Peyer's patch (tissue), 4 donors: ENCODE measurements at regions not wholly inside any gene's neighbourhood (a gene's known extent, or its start where the extent isn't known, plus 50 kb on each side); places are given as distances from the start of the nearest gene placed in this dataset.

Experiments used
- DNase-seq, 3 donors: peaks; one replicate each; pipeline ENCODE4 v3.0.0-alpha.2; 2017 to 2019
- H3K27ac ChIP-seq, 4 donors: fragments of 200-600 bp; sonication (generic); one replicate each; pipeline ENCODE4 v1.5.1; 2016 to 2019
- H3K27me3 ChIP-seq, 2 donors: fragments of 200-600 bp; sonication (generic); one replicate each; pipeline ENCODE4 v1.5.1; 2019
- H3K36me3 ChIP-seq, 3 donors: fragments of 200-600 bp; sonication (generic); one replicate each; pipeline ENCODE4 v1.5.1; 2016 to 2019
- H3K4me1 ChIP-seq, 4 donors: fragments of 200-600 bp; sonication (generic); one replicate each; pipeline ENCODE4 v1.5.1; 2016 to 2019
- H3K4me3 ChIP-seq, 4 donors: fragments of 200-600 bp; sonication (generic); 1 replicate in 3 of 4; 2 replicates in 1 of 4; pipeline ENCODE4 v1.5.1; 2016 to 2019; ENCODE audit warnings: mild to moderate bottlenecking in 1 of 4
- H3K9me3 ChIP-seq, 4 donors: fragments of 200-600 bp; sonication (generic); one replicate each; pipeline ENCODE4 v1.5.1; 2016 to 2019; ENCODE audit warnings: mild to moderate bottlenecking in 1 of 4
- POLR2A ChIP-seq, 2 donors: fragments of 450-650 bp; IDR thresholded peaks; one replicate each; pipeline ENCODE4 v1.5.1; 2017; ENCODE audit warnings: antibody characterized with exemption in 2 of 2, mild to moderate bottlenecking in 2 of 2, moderate library complexity in 2 of 2
- TF ChIP-seq, protein P1 (sequence below), 6 experiments: fragments of 450-650 bp in 4 of 6; fragments of 200-600 bp in 2 of 6; sonication (generic) in 1 of 6; IDR thresholded peaks; one replicate each; pipeline ENCODE4 v1.5.1; 2017 to 2019; ENCODE audit warnings: antibody characterized with exemption in 6 of 6, mild to moderate bottlenecking in 3 of 6, moderate library complexity in 1 of 6

DNA sequence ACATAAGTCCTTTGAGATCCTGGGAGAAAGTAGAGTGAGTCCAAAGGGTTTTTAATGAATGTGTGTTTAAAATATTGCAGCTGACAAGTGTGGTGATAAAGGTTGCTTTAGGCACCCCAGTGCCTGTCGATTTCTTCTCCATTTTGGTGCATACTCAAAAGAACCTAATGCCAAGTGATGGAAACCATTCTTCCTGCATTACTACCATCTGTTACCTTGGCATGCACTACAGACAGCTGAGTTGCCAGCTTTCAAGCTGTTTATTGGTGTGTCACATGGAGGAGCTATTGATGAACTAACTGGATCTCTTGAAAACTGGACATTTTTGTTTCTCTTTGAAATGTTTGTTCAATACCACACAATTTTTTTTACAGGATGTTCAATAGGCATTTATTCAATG, 350.0 kb downstream of the AKAIN1 start:
- no peak for DNase-seq
- Histone ChIP-seq H3K27me3 (no peaks in the 10 kb centered on the region), H3K4me3 (no peak overlapping the region), H3K27ac (no peak overlapping the region), H3K4me1 (no peaks in the 10 kb centered on the region), H3K9me3 (no peaks in the 10 kb centered on the region), H3K36me3 (no peaks in the 10 kb centered on the region)
- TF ChIP-seq POLR2A (IDR thresholded peaks at IDR 0.05), result no peak
- TF ChIP-seq, protein P1, sequence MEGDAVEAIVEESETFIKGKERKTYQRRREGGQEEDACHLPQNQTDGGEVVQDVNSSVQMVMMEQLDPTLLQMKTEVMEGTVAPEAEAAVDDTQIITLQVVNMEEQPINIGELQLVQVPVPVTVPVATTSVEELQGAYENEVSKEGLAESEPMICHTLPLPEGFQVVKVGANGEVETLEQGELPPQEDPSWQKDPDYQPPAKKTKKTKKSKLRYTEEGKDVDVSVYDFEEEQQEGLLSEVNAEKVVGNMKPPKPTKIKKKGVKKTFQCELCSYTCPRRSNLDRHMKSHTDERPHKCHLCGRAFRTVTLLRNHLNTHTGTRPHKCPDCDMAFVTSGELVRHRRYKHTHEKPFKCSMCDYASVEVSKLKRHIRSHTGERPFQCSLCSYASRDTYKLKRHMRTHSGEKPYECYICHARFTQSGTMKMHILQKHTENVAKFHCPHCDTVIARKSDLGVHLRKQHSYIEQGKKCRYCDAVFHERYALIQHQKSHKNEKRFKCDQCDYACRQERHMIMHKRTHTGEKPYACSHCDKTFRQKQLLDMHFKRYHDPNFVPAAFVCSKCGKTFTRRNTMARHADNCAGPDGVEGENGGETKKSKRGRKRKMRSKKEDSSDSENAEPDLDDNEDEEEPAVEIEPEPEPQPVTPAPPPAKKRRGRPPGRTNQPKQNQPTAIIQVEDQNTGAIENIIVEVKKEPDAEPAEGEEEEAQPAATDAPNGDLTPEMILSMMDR (IDR thresholded peaks at IDR 0.05), result no peak

GRCh38 chr18:4844320-4844719, 352.7 kb downstream of the AKAIN1 start:
- Histone ChIP-seq H3K4me1 (no peaks in the 10 kb centered on the region), H3K27ac (no peak overlapping the region), H3K36me3 (no peaks in the 10 kb centered on the region), H3K27me3 (no peaks in the 10 kb centered on the region), H3K9me3 (no peaks in the 10 kb centered on the region), H3K4me3 (no peak overlapping the region)
- DNase-seq, result no peak
- TF ChIP-seq POLR2A (IDR thresholded peaks at IDR 0.05), result no peak
- TF ChIP-seq, protein P1 (IDR thresholded peaks at IDR 0.05), result no peak

DNA sequence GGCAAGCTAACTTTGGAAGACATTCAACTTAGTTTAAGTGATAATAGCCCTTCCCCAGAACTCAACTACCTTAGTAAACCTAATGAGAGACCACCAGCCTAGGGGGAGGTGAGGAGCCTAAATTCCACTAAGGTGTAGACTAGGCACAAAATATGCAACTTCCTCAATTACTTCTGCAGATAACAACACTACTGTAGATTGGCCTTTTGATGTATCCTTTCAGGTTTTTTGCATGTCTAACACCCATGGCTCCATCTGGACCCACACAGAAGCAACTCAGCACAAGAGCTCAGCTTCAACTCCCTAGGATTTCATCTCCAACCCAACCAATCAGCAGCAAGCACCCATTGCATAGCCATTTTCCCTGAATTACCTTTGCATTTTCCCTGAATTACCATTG, 353.3 kb downstream of the AKAIN1 start:
- TF ChIP-seq, protein P1 (IDR thresholded peaks at IDR 0.05), result no peak
- no peak for TF ChIP-seq POLR2A (IDR thresholded peaks at IDR 0.05)
- no peak for DNase-seq
- H3K9me3 ChIP-seq, result no peaks in the 10 kb centered on the region
- H3K36me3 ChIP-seq, result no peaks in the 10 kb centered on the region
- H3K27ac ChIP-seq, result no peak overlapping the region
- no peaks in the 10 kb centered on the region for H3K27me3 ChIP-seq
- H3K4me3 ChIP-seq, result no peak overlapping the region
- no peaks in the 10 kb centered on the region for H3K4me1 ChIP-seq

DNA sequence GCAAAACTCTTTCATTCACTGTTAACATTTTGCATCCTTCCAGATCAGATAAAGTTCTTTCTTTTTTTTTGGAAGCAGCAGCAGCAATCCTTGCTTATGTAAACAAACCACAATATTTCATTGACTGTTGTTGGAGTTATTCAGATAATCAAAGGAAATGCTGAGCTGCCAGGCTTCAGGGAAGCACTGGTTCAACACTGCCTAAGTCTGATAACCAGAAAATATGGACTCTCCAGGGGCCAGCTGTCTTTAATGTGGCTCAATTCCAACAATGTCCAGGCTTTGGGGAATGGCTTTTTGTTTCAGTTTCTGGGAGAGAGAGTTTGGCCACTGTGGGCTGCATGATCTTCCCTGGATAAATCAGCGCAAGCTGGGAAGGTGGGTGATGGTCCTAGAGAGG, 354.3 kb downstream of the AKAIN1 start:
- Histone ChIP-seq H3K4me3 (no peak overlapping the region), H3K4me1 (no peaks in the 10 kb centered on the region), H3K36me3 (no peaks in the 10 kb centered on the region), H3K27me3 (no peaks in the 10 kb centered on the region), H3K9me3 (no peaks in the 10 kb centered on the region), H3K27ac (no peak overlapping the region)
- TF ChIP-seq, protein P1 (IDR thresholded peaks at IDR 0.05), result no peak
- no peak for TF ChIP-seq POLR2A (IDR thresholded peaks at IDR 0.05)
- no peak for DNase-seq

DNA sequence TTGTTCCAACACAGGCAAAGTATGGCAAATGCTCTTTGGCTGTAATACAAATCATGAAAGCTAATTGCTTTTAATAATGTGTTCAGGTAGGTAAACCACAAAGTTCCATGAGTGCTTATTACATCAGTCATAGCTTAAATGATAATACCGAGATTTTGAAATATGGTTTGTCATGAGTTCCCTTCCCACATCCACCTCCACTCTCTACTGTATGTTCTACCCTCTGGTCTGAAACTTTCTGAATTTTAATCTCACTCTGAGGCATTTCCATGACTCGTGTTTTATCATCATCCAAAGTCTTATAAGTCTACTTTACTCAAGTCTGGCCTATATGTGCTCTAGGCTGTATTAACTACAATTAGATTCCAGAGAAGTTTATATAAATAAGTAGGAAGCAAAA, 354.8 kb downstream of the AKAIN1 start:
- no peaks in the 10 kb centered on the region for H3K4me1 ChIP-seq
- no peaks in the 10 kb centered on the region for H3K27me3 ChIP-seq
- no peaks in the 10 kb centered on the region for H3K9me3 ChIP-seq
- TF ChIP-seq, protein P1 (IDR thresholded peaks at IDR 0.05), result no peak
- TF ChIP-seq POLR2A (IDR thresholded peaks at IDR 0.05), result no peak
- H3K27ac ChIP-seq, result no peak overlapping the region
- no peaks in the 10 kb centered on the region for H3K36me3 ChIP-seq
- no peak overlapping the region for H3K4me3 ChIP-seq
- no peak for DNase-seq

- no peak overlapping the region for H3K27ac ChIP-seq
- no peak for TF ChIP-seq POLR2A (IDR thresholded peaks at IDR 0.05)
- TF ChIP-seq, protein P1 (IDR thresholded peaks at IDR 0.05), result no peak
- H3K9me3 ChIP-seq, result no peaks in the 10 kb centered on the region
- H3K4me3 ChIP-seq, result no peak overlapping the region
- H3K27me3 ChIP-seq, result no peaks in the 10 kb centered on the region
- no peak for DNase-seq
- no peaks in the 10 kb centered on the region for H3K36me3 ChIP-seq
- no peaks in the 10 kb centered on the region for H3K4me1 ChIP-seq
Observed at GRCh38 chr18:4839639-4840038, 357.4 kb downstream of the AKAIN1 start.
